ENCODE measurements at regions not wholly inside any gene's neighbourhood (a gene's known extent, or its start where the extent isn't known, plus 50 kb on each side); places are given as distances from the start of the nearest gene placed in this dataset.
"Not testable (repeated sequence)": the region's sequence is repeated elsewhere in the genome, so short reads cannot be mapped to it uniquely, and the experiment has no call there.

GRCh38 chr3:145326666-145327065 is 834.3 kb downstream of the PLOD2 start:
- Histone ChIP-seq H3K9ac (ENCODE audit: insufficient read depth, low read length, poor library complexity, severe bottlenecking) (no peak overlapping the region), H3K4me2 (replicated peaks; ENCODE audit: extremely low read depth, low read length, poor library complexity, severe bottlenecking) (no peak overlapping the region), H2AFZ (ENCODE audit: insufficient read depth, low read depth, low read length, poor library complexity, severe bottlenecking) (no peak overlapping the region), H4K20me1 (ENCODE audit: insufficient read depth, low read length) (no peaks in the 10 kb centered on the region), H3K9me3 (replicated peaks in 1 of 2; ENCODE audit: control insufficient read depth in 1 of 2, insufficient read depth in 1 of 2, low read length in 2 of 2) (no peaks in the 10 kb centered on the region), H3K27me3 (ENCODE audit: control insufficient read depth in 2 of 2, insufficient read depth in 2 of 2, low read length in 2 of 2) (no peaks in the 10 kb centered on the region), H3K4me1 (ENCODE audit: control insufficient read depth in 1 of 2, insufficient read depth in 2 of 2, low read length in 2 of 2) (no peaks in the 10 kb centered on the region), H3K79me2 (ENCODE audit: insufficient read depth, low read length) (no peaks in the 10 kb centered on the region), H3K27ac (ENCODE audit: low read depth in 1 of 2, low read length in 2 of 2) (no peak overlapping the region), H3K4me3 (replicated peaks in 1 of 3; ENCODE audit: low read depth in 2 of 3, low read length in 3 of 3) (no peak overlapping the region), H3K36me3 (replicated peaks in 1 of 2; ENCODE audit: control insufficient read depth in 1 of 2, insufficient read depth in 2 of 2, low read length in 2 of 2) (no peaks in the 10 kb centered on the region)
- Mint-ChIP-seq H3K36me3 (no peaks in the 10 kb centered on the region), H3K4me1 (no peaks in the 10 kb centered on the region), H3K4me3 (no peak overlapping the region), H3K9me3 (peaks cover 0 to 4% (median 0%) of the 10 kb centered on the region in 7 donors), H3K27me3 (ENCODE audit: low read depth in 3 of 3) (no peaks in the 10 kb centered on the region), H3K27ac (no peak overlapping the region)
- no peak for DNase-seq
- TF ChIP-seq, protein P1, sequence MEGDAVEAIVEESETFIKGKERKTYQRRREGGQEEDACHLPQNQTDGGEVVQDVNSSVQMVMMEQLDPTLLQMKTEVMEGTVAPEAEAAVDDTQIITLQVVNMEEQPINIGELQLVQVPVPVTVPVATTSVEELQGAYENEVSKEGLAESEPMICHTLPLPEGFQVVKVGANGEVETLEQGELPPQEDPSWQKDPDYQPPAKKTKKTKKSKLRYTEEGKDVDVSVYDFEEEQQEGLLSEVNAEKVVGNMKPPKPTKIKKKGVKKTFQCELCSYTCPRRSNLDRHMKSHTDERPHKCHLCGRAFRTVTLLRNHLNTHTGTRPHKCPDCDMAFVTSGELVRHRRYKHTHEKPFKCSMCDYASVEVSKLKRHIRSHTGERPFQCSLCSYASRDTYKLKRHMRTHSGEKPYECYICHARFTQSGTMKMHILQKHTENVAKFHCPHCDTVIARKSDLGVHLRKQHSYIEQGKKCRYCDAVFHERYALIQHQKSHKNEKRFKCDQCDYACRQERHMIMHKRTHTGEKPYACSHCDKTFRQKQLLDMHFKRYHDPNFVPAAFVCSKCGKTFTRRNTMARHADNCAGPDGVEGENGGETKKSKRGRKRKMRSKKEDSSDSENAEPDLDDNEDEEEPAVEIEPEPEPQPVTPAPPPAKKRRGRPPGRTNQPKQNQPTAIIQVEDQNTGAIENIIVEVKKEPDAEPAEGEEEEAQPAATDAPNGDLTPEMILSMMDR (IDR thresholded peaks at IDR 0.05), result no peak
- intact Hi-C loops (cut with micrococcal nuclease), result no loop called here
- WGBS (ENCODE audit: insufficient coverage), result no CpG with 5 or more reads among the region's 1 CpG

DNA sequence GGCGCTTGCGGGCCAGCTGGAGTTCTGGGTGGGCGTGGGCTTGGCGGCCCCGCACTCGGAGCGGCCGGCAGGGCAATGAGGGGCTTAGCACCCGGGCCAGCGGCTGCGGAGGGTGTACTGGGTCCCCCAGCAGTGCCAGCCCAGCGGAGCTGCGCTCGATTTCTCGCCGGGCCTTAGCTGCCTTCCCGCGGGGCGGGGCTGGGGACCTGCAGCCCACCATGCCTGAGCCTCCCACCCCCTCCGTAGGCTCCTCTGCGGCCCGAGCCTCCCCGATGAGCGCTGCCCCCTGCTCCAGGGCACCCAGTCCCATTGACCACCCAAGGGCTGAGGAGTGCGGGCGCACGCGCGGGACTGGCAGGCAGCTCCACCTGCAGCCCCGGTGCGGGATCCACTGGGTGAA is 827.6 kb downstream of the PLOD2 start:
- H3K27me3 Mint-ChIP-seq (ENCODE audit: low read depth in 3 of 3); H3K4me1 Mint-ChIP-seq; H3K4me3 Mint-ChIP-seq; H4K20me1 ChIP-seq (ENCODE audit: insufficient read depth, low read length); H3K4me1 ChIP-seq (ENCODE audit: control insufficient read depth in 1 of 2, insufficient read depth in 2 of 2, low read length in 2 of 2); H3K9ac ChIP-seq (ENCODE audit: insufficient read depth, low read length, poor library complexity, severe bottlenecking); H3K27me3 ChIP-seq (ENCODE audit: control insufficient read depth in 2 of 2, insufficient read depth in 2 of 2, low read length in 2 of 2); intact Hi-C loops (cut with micrococcal nuclease); H3K4me3 ChIP-seq (replicated peaks in 1 of 3; ENCODE audit: low read depth in 2 of 3, low read length in 3 of 3); H2AFZ ChIP-seq (ENCODE audit: insufficient read depth, low read depth, low read length, poor library complexity, severe bottlenecking); DNase-seq; H3K27ac ChIP-seq (ENCODE audit: low read depth in 1 of 2, low read length in 2 of 2); H3K36me3 ChIP-seq (replicated peaks in 1 of 2; ENCODE audit: control insufficient read depth in 1 of 2, insufficient read depth in 2 of 2, low read length in 2 of 2); H3K4me2 ChIP-seq (replicated peaks; ENCODE audit: extremely low read depth, low read length, poor library complexity, severe bottlenecking); H3K36me3 Mint-ChIP-seq; H3K27ac Mint-ChIP-seq; H3K79me2 ChIP-seq (ENCODE audit: insufficient read depth, low read length): not testable (repeated sequence)
- H3K9me3 Mint-ChIP-seq, result peaks cover 4 to 14% (median 9%) of the 10 kb centered on the region in 7 donors
- peaks cover 11 to 22% of the 10 kb centered on the region in 2 donors for H3K9me3 ChIP-seq (replicated peaks in 1 of 2; ENCODE audit: control insufficient read depth in 1 of 2, insufficient read depth in 1 of 2, low read length in 2 of 2)
- whole genome bisulfite sequencing (ENCODE audit: insufficient coverage), result 89% methylated on average over 23 of the region's 31 CpGs

Data from CD14-positive monocyte (primary cell).